ENCODE measurements at regions not wholly inside any gene's neighbourhood (a gene's known extent, or its start where the extent isn't known, plus 50 kb on each side); places are given as distances from the start of the nearest gene placed in this dataset.

DNA sequence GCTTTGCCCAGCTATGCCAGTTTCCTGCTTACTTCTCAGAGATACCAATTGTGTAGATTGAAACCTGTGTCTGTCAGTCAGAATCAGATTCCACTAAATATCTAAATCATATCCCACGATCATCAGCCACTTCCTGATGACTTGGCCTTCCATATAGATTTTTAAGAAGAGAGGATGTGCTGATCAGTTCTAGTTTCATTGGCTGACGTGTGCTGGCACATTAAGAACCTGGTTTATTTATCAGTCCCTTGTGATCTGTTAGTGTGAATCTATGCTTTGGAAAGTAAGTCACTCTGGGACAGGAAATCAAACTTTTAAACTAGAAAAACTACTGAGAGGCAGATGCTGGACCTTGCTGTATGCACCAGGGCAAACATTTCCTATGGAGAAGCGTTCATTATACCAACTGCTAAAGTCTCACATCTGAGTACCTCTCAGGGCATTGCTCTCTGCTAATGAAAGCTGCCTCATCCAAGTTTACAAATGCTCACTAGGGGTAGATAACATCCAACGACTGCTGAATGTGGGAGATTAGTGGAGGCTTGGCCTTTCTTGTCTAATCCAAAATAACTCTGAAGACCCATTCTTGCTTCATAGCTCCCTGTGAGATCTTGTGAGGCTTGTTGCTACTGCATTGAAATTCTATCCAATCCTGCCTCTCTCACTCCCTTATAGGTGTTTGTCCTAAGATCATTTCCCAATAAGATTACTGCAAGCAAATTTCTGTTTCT, 109.1 kb downstream of the ARL4A start:
- no peaks in the 10 kb centered on the region for H3K36me3 ChIP-seq (ENCODE audit: insufficient read depth, low read length)
- no peak overlapping the region for H3K27ac ChIP-seq (ENCODE audit: low read depth, low read length)
- H3K9me3 ChIP-seq (ENCODE audit: low read depth, low read length) = no peaks in the 10 kb centered on the region
- H3K79me2 ChIP-seq (ENCODE audit: insufficient read depth, low read length) = no peaks in the 10 kb centered on the region
- H4K20me1 ChIP-seq (ENCODE audit: insufficient read depth, low read length) = no peaks in the 10 kb centered on the region
- H3K4me2 ChIP-seq (ENCODE audit: insufficient read depth, low read length) = no peak overlapping the region
- no peaks in the 10 kb centered on the region for H3K4me1 ChIP-seq (ENCODE audit: insufficient read depth, low read length)
- no peaks in the 10 kb centered on the region for H3K27me3 ChIP-seq (ENCODE audit: insufficient read depth, low read length)
- DNase-seq (ENCODE audit: insufficient read length, low spot score, missing footprints) = no peak
- no peak overlapping the region for H3K4me3 ChIP-seq (ENCODE audit: insufficient read depth, low read length)
- TF ChIP-seq, protein P1, sequence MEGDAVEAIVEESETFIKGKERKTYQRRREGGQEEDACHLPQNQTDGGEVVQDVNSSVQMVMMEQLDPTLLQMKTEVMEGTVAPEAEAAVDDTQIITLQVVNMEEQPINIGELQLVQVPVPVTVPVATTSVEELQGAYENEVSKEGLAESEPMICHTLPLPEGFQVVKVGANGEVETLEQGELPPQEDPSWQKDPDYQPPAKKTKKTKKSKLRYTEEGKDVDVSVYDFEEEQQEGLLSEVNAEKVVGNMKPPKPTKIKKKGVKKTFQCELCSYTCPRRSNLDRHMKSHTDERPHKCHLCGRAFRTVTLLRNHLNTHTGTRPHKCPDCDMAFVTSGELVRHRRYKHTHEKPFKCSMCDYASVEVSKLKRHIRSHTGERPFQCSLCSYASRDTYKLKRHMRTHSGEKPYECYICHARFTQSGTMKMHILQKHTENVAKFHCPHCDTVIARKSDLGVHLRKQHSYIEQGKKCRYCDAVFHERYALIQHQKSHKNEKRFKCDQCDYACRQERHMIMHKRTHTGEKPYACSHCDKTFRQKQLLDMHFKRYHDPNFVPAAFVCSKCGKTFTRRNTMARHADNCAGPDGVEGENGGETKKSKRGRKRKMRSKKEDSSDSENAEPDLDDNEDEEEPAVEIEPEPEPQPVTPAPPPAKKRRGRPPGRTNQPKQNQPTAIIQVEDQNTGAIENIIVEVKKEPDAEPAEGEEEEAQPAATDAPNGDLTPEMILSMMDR (IDR thresholded peaks at IDR 0.05; ENCODE audit: extremely low read depth, low read depth, low read length) = no peak
- H2AFZ ChIP-seq (ENCODE audit: low read length) = no peak overlapping the region

DNA sequence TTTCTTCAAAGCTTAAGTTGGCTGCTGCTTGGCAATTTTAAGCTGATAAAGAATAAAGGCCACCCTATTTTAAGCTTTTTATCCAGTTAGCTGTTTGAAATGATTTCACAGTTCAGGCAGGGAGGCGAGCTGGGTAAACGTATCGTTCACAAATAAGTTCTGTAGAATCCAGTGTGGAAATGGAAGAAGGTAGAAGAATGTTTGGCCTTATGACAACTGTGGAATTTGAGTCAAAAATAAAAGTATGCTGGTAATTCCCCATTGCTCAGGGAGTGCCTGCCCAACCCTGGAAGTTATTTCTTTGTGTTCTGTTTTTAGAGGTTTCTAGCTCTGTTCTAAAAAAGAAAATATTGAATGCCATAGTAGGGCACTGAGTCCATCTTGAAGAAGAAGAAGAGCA, 113.1 kb downstream of the ARL4A start:
- TF ChIP-seq, protein P1 (IDR thresholded peaks at IDR 0.05; ENCODE audit: extremely low read depth, low read depth, low read length) = no peak
- H2AFZ ChIP-seq (ENCODE audit: low read length) = no peak overlapping the region
- H3K4me3 ChIP-seq (ENCODE audit: insufficient read depth, low read length) = no peak overlapping the region
- H3K4me1 ChIP-seq (ENCODE audit: insufficient read depth, low read length) = no peaks in the 10 kb centered on the region
- H3K79me2 ChIP-seq (ENCODE audit: insufficient read depth, low read length) = no peaks in the 10 kb centered on the region
- H3K36me3 ChIP-seq (ENCODE audit: insufficient read depth, low read length) = no peaks in the 10 kb centered on the region
- no peaks in the 10 kb centered on the region for H3K27me3 ChIP-seq (ENCODE audit: insufficient read depth, low read length)
- H3K27ac ChIP-seq (ENCODE audit: low read depth, low read length) = no peak overlapping the region
- H3K9me3 ChIP-seq (ENCODE audit: low read depth, low read length) = no peaks in the 10 kb centered on the region
- no peaks in the 10 kb centered on the region for H4K20me1 ChIP-seq (ENCODE audit: insufficient read depth, low read length)
- H3K4me2 ChIP-seq (ENCODE audit: insufficient read depth, low read length) = no peak overlapping the region
- DNase-seq (ENCODE audit: insufficient read length, low spot score, missing footprints) = no peak

- Histone ChIP-seq H3K9me3 (ENCODE audit: low read depth, low read length) (no peaks in the 10 kb centered on the region), H3K79me2 (ENCODE audit: insufficient read depth, low read length) (no peaks in the 10 kb centered on the region), H2AFZ (ENCODE audit: low read length) (no peak overlapping the region), H3K36me3 (ENCODE audit: insufficient read depth, low read length) (no peaks in the 10 kb centered on the region), H3K27ac (ENCODE audit: low read depth, low read length) (no peak overlapping the region), H3K27me3 (ENCODE audit: insufficient read depth, low read length) (no peaks in the 10 kb centered on the region), H3K4me1 (ENCODE audit: insufficient read depth, low read length) (no peaks in the 10 kb centered on the region), H4K20me1 (ENCODE audit: insufficient read depth, low read length) (no peaks in the 10 kb centered on the region), H3K4me2 (ENCODE audit: insufficient read depth, low read length) (no peak overlapping the region), H3K4me3 (ENCODE audit: insufficient read depth, low read length) (no peak overlapping the region)
- TF ChIP-seq, protein P1 (IDR thresholded peaks at IDR 0.05; ENCODE audit: extremely low read depth, low read depth, low read length) = no peak
- no peak for DNase-seq (ENCODE audit: insufficient read length, low spot score, missing footprints)
Observed at GRCh38 chr7:12801107-12801506, 113.7 kb downstream of the ARL4A start.

- H3K4me3 ChIP-seq (ENCODE audit: insufficient read depth, low read length) = no peak overlapping the region
- no peaks in the 10 kb centered on the region for H3K36me3 ChIP-seq (ENCODE audit: insufficient read depth, low read length)
- H3K79me2 ChIP-seq (ENCODE audit: insufficient read depth, low read length) = no peaks in the 10 kb centered on the region
- H4K20me1 ChIP-seq (ENCODE audit: insufficient read depth, low read length) = no peaks in the 10 kb centered on the region
- no peaks in the 10 kb centered on the region for H3K27me3 ChIP-seq (ENCODE audit: insufficient read depth, low read length)
- DNase-seq (ENCODE audit: insufficient read length, low spot score, missing footprints) = no peak
- H3K27ac ChIP-seq (ENCODE audit: low read depth, low read length) = no peak overlapping the region
- H3K4me2 ChIP-seq (ENCODE audit: insufficient read depth, low read length) = no peak overlapping the region
- H3K9me3 ChIP-seq (ENCODE audit: low read depth, low read length) = no peaks in the 10 kb centered on the region
- no peak overlapping the region for H2AFZ ChIP-seq (ENCODE audit: low read length)
- no peaks in the 10 kb centered on the region for H3K4me1 ChIP-seq (ENCODE audit: insufficient read depth, low read length)
- TF ChIP-seq, protein P1 (IDR thresholded peaks at IDR 0.05; ENCODE audit: extremely low read depth, low read depth, low read length) = no peak
Observed at GRCh38 chr7:12802070-12802469, 114.6 kb downstream of the ARL4A start.
